HFF-Myc (cell line): ENCODE measurements at regions not wholly inside any gene's neighbourhood (a gene's known extent, or its start where the extent isn't known, plus 50 kb on each side); places are given as distances from the start of the nearest gene placed in this dataset.

Experiments used
- DNase-seq: peaks from one replicate; pipeline ENCODE4 v3.0.0-alpha.2; 2011; ENCODE audit warnings: low read depth; ENCODE audit errors: extremely low read depth
- H3K4me3 ChIP-seq: replicated peaks from 2 replicates; pipeline ENCODE4 v1.5.1; 2011; ENCODE audit warnings: low read depth, mild to moderate bottlenecking, control low read depth, low read length
- CTCF ChIP-seq: IDR thresholded peaks from 2 replicates; pipeline ENCODE4 v1.5.1; 2012; ENCODE audit warnings: mild to moderate bottlenecking, low read depth, low read length, control low read depth; ENCODE audit errors: missing control alignments

- TF ChIP-seq CTCF: no peak
- no peak overlapping the region for H3K4me3 ChIP-seq
- no peak for DNase-seq
Measured at GRCh38 chr13:67630640-67631039, 400.5 kb upstream of the PCDH9 start.

GRCh38 chr13:67623630-67624029 is 393.5 kb upstream of the PCDH9 start:
- no peak for TF ChIP-seq CTCF
- no peak for DNase-seq

DNA sequence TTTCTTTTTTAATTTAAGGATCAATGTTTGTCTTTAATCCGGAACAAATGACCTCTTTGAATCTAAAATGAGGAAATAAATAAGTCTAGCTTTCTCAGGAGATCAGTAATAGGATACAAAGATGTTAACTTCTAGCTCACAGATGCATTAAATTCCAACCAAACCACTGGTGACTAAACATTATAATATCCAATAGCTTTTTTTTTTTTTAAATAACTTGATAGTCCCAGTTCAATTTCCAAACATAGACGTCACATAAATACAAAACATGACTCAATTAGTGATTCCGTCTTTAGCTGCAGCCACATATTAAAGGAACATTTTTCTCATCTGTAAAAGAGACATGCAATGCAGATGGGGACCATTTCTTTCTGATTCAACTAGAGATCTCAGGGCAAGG is 390.5 kb upstream of the PCDH9 start:
- no peak overlapping the region for H3K4me3 ChIP-seq
- no peak for TF ChIP-seq CTCF
- no peak for DNase-seq

More at GRCh38 chr13:67623630-67624029, 393.5 kb upstream of the PCDH9 start:
- H3K4me3 ChIP-seq: no peak overlapping the region

GRCh38 chr13:67619995-67620380 is 389.9 kb upstream of the PCDH9 start:
- TF ChIP-seq CTCF: no peak
- no peak for DNase-seq
- H3K4me3 ChIP-seq: no peak overlapping the region

- H3K4me3 ChIP-seq: no peak overlapping the region
- no peak for TF ChIP-seq CTCF
- DNase-seq: no peak
Measured at GRCh38 chr13:67619351-67619994, 389.3 kb upstream of the PCDH9 start.

DNA sequence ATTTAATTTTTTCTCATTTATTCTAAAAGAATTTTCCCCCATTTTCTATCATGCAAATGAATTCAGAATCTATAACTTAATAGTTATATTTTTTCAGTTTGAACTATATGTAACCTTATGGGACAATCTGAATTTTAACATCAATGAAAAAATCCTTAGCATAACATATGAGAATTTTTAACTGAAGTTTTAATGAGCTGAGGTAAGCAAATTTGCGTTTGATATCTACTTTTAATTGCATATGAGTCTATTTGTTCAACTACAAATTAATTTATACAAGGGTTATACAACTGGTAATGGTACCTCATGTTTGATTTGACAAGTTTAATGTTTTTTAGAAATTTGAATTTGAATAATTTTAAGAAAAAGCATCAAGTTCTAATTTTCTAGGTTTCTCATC is 384.4 kb upstream of the PCDH9 start:
- TF ChIP-seq CTCF: no peak
- H3K4me3 ChIP-seq: no peak overlapping the region
- DNase-seq: no peak

- H3K4me3 ChIP-seq: no peak overlapping the region
- DNase-seq: no peak
- no peak for TF ChIP-seq CTCF
Measured at GRCh38 chr13:67614013-67614412, 383.9 kb upstream of the PCDH9 start.
